ENCODE measurements at regions not wholly inside any gene's neighbourhood (a gene's known extent, or its start where the extent isn't known, plus 50 kb on each side); places are given as distances from the start of the nearest gene placed in this dataset.
"Not testable (repeated sequence)": the region's sequence is repeated elsewhere in the genome, so short reads cannot be mapped to it uniquely, and the experiment has no call there.

DNA sequence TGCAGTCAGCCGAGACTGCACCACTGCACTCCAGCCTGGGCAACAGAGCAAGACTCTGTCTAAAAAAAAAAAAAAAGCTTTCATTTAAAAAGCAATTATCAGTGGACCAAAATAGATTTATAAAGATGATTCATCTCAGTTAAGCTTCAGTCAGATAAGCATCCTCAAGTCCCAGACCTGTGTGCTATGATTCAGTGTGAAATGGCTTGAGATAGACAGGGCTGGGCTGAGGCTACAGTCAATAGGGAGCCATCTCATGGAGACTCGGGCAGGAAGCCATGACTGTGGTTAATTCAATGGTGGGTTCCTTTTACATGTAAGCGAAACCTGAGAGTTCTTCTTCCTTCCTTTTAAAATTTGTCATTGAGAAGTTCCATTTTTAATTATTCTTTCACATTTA lies 276.0 kb downstream of the TFAP2A start:
- H3K27me3 ChIP-seq (replicated peaks in 1 of 2; ENCODE audit: control insufficient read depth in 2 of 2, extremely low read depth in 1 of 2, insufficient read depth in 2 of 2, low read length in 1 of 2): peaks cover 0 to 2% of the 10 kb centered on the region in 2 experiments
- no peaks in the 10 kb centered on the region for H3K4me1 ChIP-seq (ENCODE audit: control insufficient read depth in 1 of 2, extremely low read depth in 1 of 2, insufficient read depth in 2 of 2, low read length in 2 of 2)
- H3K4me3 Mint-ChIP-seq: no peak overlapping the region
- no peaks in the 10 kb centered on the region for H3K9me3 ChIP-seq
- no peaks in the 10 kb centered on the region for H3K36me3 Mint-ChIP-seq
- no peaks in the 10 kb centered on the region for H3K36me3 ChIP-seq (ENCODE audit: control insufficient read depth in 2 of 2, extremely low read depth in 1 of 2, insufficient read depth in 1 of 2, low read length in 1 of 2)
- no peak overlapping the region for H3K27ac ChIP-seq (ENCODE audit: low read length)
- DNase-seq (no peak), ATAC-seq (replicated peaks in 1 of 4) (no peak)
- H3K4me1 Mint-ChIP-seq: no peaks in the 10 kb centered on the region
- H3K27me3 Mint-ChIP-seq: peaks cover 0 to 4% of the 10 kb centered on the region in 2 donors
- H3K27ac Mint-ChIP-seq: no peak overlapping the region
- peaks cover 0 to 3% (median 0%) of the 10 kb centered on the region in 3 donors for H3K9me3 Mint-ChIP-seq
- POLR2A ChIA-PET: no interaction called here
- no CpG with 5 or more reads among the region's 3 CpGs for WGBS (ENCODE audit: insufficient coverage)
- no peak overlapping the region for H3K4me3 ChIP-seq (ENCODE audit: control insufficient read depth in 1 of 2, extremely low read depth in 1 of 2, low read length in 1 of 2)
- CTCF ChIA-PET: no interaction called here

DNA sequence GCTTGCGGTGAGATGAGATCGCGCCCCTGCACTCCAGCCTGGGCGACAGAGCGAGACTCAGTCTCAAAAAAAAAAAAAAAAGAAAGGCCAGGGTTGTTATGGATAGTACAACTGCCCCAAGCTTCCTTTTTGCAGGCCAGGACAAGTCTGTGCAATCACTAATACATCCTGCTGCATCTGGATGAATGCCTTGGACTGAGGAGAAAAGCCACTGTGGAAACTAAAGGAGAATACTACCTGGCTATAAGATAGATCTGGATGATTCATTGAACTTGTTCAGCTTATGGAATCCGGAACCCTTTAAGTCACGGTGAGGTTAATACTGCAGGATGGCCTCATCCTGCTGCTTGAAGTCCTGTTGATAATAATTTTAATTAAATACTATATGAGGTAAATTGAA lies 278.2 kb downstream of the TFAP2A start:
- POLR2A ChIA-PET: no interaction called here
- Mint-ChIP-seq H3K27me3 (peaks cover 0 to under 1% of the 10 kb centered on the region in 2 donors), H3K4me3 (no peak overlapping the region), H3K27ac (no peak overlapping the region), H3K9me3 (peaks cover 0 to 3% (median 3%) of the 10 kb centered on the region in 3 donors), H3K36me3 (no peaks in the 10 kb centered on the region), H3K4me1 (no peaks in the 10 kb centered on the region)
- WGBS (ENCODE audit: insufficient coverage): 100% methylated on average over 1 of the region's 7 CpGs
- Histone ChIP-seq H3K36me3 (ENCODE audit: control insufficient read depth in 2 of 2, extremely low read depth in 1 of 2, insufficient read depth in 1 of 2, low read length in 1 of 2) (no peaks in the 10 kb centered on the region), H3K27ac (ENCODE audit: low read length) (no peak overlapping the region), H3K4me1 (ENCODE audit: control insufficient read depth in 1 of 2, extremely low read depth in 1 of 2, insufficient read depth in 2 of 2, low read length in 2 of 2) (no peaks in the 10 kb centered on the region), H3K9me3 (no peaks in the 10 kb centered on the region), H3K27me3 (replicated peaks in 1 of 2; ENCODE audit: control insufficient read depth in 2 of 2, extremely low read depth in 1 of 2, insufficient read depth in 2 of 2, low read length in 1 of 2) (no peaks in the 10 kb centered on the region), H3K4me3 (ENCODE audit: control insufficient read depth in 1 of 2, extremely low read depth in 1 of 2, low read length in 1 of 2) (no peak overlapping the region)
- CTCF ChIA-PET: no interaction called here
- no peak for ATAC-seq (replicated peaks in 1 of 4)
- no peak for DNase-seq

DNA sequence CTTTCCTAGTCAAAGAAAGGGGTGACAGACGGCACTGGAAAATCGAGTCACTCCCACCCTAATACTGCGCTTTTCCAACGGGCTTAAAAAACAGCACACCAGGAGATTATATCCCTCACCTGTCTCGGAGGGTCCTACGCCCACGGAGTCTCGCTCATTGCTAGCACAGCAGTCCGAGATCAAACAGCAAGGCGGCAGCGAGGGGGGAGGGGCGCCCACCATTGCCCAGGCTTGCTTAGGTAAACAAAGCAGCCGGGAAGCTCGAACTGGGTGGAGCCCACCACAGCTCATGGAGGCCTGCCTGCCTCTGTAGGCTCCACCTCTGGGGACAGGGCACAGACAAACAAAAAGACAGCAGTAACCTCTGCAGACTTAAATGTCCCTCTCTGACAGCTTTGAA lies 280.7 kb downstream of the TFAP2A start:
- DNase-seq; H3K36me3 Mint-ChIP-seq; H3K27ac Mint-ChIP-seq; H3K27me3 Mint-ChIP-seq; POLR2A ChIA-PET; H3K9me3 Mint-ChIP-seq; H3K4me3 Mint-ChIP-seq; H3K27me3 ChIP-seq (replicated peaks in 1 of 2; ENCODE audit: control insufficient read depth in 2 of 2, extremely low read depth in 1 of 2, insufficient read depth in 2 of 2, low read length in 1 of 2); H3K4me1 ChIP-seq (ENCODE audit: control insufficient read depth in 1 of 2, extremely low read depth in 1 of 2, insufficient read depth in 2 of 2, low read length in 2 of 2); H3K27ac ChIP-seq (ENCODE audit: low read length); H3K4me3 ChIP-seq (ENCODE audit: control insufficient read depth in 1 of 2, extremely low read depth in 1 of 2, low read length in 1 of 2); H3K36me3 ChIP-seq (ENCODE audit: control insufficient read depth in 2 of 2, extremely low read depth in 1 of 2, insufficient read depth in 1 of 2, low read length in 1 of 2); CTCF ChIA-PET; H3K9me3 ChIP-seq; H3K4me1 Mint-ChIP-seq; ATAC-seq (replicated peaks in 1 of 4): not testable (repeated sequence)
- WGBS (ENCODE audit: insufficient coverage): 84% methylated on average over 10 of the region's 14 CpGs

DNA sequence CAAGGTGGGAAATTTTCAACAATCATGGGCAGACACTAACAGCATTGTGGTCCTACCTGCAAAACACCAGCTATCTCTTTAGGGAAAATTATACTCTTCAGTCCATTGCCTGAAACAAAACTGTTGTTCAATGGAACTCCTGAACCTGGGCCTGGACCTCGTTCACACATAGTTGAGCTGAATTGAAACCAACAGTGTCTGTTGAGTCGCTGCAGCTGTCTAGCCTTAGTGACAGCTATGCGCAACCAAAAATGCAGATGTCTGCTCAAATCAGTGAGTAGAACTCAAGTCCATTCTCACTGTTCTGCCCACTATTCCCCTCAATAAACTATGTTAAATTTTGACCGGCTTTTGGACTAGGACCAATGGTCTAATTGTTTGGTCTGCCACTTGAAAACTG lies 286.2 kb downstream of the TFAP2A start:
- no peaks in the 10 kb centered on the region for H3K36me3 Mint-ChIP-seq
- Histone ChIP-seq H3K9me3 (no peaks in the 10 kb centered on the region), H3K4me3 (ENCODE audit: control insufficient read depth in 1 of 2, extremely low read depth in 1 of 2, low read length in 1 of 2) (no peak overlapping the region), H3K27me3 (replicated peaks in 1 of 2; ENCODE audit: control insufficient read depth in 2 of 2, extremely low read depth in 1 of 2, insufficient read depth in 2 of 2, low read length in 1 of 2) (no peaks in the 10 kb centered on the region), H3K4me1 (ENCODE audit: control insufficient read depth in 1 of 2, extremely low read depth in 1 of 2, insufficient read depth in 2 of 2, low read length in 2 of 2) (no peaks in the 10 kb centered on the region), H3K36me3 (ENCODE audit: control insufficient read depth in 2 of 2, extremely low read depth in 1 of 2, insufficient read depth in 1 of 2, low read length in 1 of 2) (no peaks in the 10 kb centered on the region), H3K27ac (ENCODE audit: low read length) (no peak overlapping the region)
- no peak for DNase-seq
- peaks cover 0 to 3% of the 10 kb centered on the region in 2 donors for H3K27me3 Mint-ChIP-seq
- no peaks in the 10 kb centered on the region for H3K4me1 Mint-ChIP-seq
- ChIA-PET CTCF (no interaction called here), POLR2A (no interaction called here)
- H3K9me3 Mint-ChIP-seq: peaks cover 0 to 10% (median 0%) of the 10 kb centered on the region in 3 donors
- 77% methylated on average over 3 of the region's 4 CpGs for WGBS (ENCODE audit: insufficient coverage)
- no peak overlapping the region for H3K4me3 Mint-ChIP-seq
- H3K27ac Mint-ChIP-seq: no peak overlapping the region
- ATAC-seq (replicated peaks in 1 of 4): no peak

DNA sequence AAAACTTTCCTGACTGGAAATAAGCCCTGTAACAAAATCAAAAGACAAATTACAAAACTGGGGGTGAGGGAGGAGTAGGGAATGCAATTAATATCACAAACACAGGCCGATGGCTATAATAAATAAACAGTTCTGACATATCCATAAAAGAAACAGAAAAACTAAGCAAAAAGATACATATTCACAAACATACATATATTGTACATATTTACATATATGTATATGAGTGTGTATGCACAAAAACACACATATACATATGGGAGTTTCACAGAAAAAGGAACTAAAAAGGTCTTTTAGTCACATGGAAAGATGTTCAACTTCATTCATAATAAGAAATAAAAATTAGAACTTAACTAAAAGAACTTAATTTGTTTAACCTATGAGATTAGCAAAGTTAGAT lies 292.7 kb downstream of the TFAP2A start:
- POLR2A ChIA-PET: no interaction called here
- Histone ChIP-seq H3K36me3 (ENCODE audit: control insufficient read depth in 2 of 2, extremely low read depth in 1 of 2, insufficient read depth in 1 of 2, low read length in 1 of 2) (no peaks in the 10 kb centered on the region), H3K4me3 (ENCODE audit: control insufficient read depth in 1 of 2, extremely low read depth in 1 of 2, low read length in 1 of 2) (no peak overlapping the region), H3K27ac (ENCODE audit: low read length) (no peak overlapping the region), H3K4me1 (ENCODE audit: control insufficient read depth in 1 of 2, extremely low read depth in 1 of 2, insufficient read depth in 2 of 2, low read length in 2 of 2) (no peaks in the 10 kb centered on the region), H3K27me3 (replicated peaks in 1 of 2; ENCODE audit: control insufficient read depth in 2 of 2, extremely low read depth in 1 of 2, insufficient read depth in 2 of 2, low read length in 1 of 2) (no peaks in the 10 kb centered on the region), H3K9me3 (no peaks in the 10 kb centered on the region)
- DNase-seq: no peak
- H3K27me3 Mint-ChIP-seq: peaks cover 0 to 3% of the 10 kb centered on the region in 2 donors
- WGBS (ENCODE audit: insufficient coverage): no CpG with 5 or more reads among the region's 1 CpG
- no peak overlapping the region for H3K27ac Mint-ChIP-seq
- CTCF ChIA-PET: no interaction called here
- H3K9me3 Mint-ChIP-seq: peaks cover 0 to 9% (median 6%) of the 10 kb centered on the region in 3 donors
- ATAC-seq (replicated peaks in 1 of 4): no peak
- no peaks in the 10 kb centered on the region for H3K36me3 Mint-ChIP-seq
- no peak overlapping the region for H3K4me3 Mint-ChIP-seq
- H3K4me1 Mint-ChIP-seq: no peaks in the 10 kb centered on the region

DNA sequence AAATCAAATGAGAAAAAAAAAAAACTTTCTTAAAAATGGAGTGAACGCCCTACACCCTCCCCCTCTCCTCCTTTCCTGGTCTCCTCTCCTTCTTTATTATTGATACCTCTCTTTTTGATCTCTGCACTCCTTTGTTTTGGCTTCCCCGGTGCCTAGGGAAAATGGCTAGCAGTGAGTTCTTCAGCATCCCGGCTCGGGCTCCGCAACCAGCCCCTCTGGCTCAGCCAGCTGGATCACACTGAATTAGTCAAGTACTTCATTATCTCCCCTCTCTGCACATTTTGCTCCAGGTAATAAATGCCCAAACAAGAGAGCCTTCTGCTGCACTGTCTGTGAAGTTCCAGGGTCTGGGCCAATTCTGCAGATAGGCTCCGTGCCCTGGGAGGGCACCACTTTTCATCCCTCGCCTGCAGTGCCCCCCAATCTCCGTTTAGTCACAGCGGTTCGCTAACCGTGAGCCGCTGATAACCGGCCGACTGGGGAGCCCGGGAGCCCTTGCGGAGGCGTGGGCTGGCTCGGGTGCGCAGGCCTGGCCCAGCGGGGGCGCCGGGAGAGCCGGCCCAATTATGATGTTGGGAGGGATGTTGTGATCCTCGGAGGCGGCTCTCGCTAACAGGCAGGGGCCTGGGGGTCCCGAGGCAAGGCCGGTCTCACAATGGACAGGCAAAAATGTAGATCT lies 301.9 kb downstream of the TFAP2A start:
- no peaks in the 10 kb centered on the region for H3K9me3 ChIP-seq
- H3K27ac ChIP-seq (ENCODE audit: low read length): no peak overlapping the region
- peaks cover 2 to 10% of the 10 kb centered on the region in 2 experiments for H3K27me3 ChIP-seq (replicated peaks in 1 of 2; ENCODE audit: control insufficient read depth in 2 of 2, extremely low read depth in 1 of 2, insufficient read depth in 2 of 2, low read length in 1 of 2)
- no peaks in the 10 kb centered on the region for H3K4me1 ChIP-seq (ENCODE audit: control insufficient read depth in 1 of 2, extremely low read depth in 1 of 2, insufficient read depth in 2 of 2, low read length in 2 of 2)
- 27% methylated on average over 24 of the region's 28 CpGs for WGBS (ENCODE audit: insufficient coverage)
- ATAC-seq (replicated peaks in 1 of 4) (no peak), DNase-seq (no peak)
- H3K4me3 ChIP-seq (ENCODE audit: control insufficient read depth in 1 of 2, extremely low read depth in 1 of 2, low read length in 1 of 2): no peak overlapping the region
- no peak overlapping the region for H3K27ac Mint-ChIP-seq
- ChIA-PET POLR2A (no interaction called here), CTCF (no interaction called here)
- H3K4me1 Mint-ChIP-seq: no peaks in the 10 kb centered on the region
- peaks cover 0 to 3% (median 3%) of the 10 kb centered on the region in 3 donors for H3K9me3 Mint-ChIP-seq
- H3K27me3 Mint-ChIP-seq: peaks cover 15 to 24% of the 10 kb centered on the region in 2 donors
- no peaks in the 10 kb centered on the region for H3K36me3 Mint-ChIP-seq
- no peak overlapping the region for H3K4me3 Mint-ChIP-seq
- no peaks in the 10 kb centered on the region for H3K36me3 ChIP-seq (ENCODE audit: control insufficient read depth in 2 of 2, extremely low read depth in 1 of 2, insufficient read depth in 1 of 2, low read length in 1 of 2)

DNA sequence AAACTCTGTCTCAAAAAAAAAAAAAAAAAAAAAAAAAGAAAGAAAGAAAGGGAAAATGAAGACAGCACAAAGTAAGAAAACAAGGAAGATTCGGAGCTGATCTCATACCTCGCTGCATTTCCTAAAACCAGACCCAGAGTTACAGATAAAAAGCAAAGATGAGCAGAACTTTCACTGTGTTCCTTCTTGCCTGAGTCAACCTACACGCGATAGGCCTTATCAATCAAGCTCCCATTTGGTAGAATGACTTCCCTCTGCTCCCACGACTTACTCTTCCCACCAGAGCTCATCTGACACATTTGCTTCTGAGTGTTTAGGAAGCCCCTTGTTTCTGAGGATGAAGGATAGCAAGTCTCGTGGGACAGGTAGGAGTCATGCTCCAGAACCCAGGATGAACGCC lies 302.9 kb downstream of the TFAP2A start:
- Histone ChIP-seq H3K4me3 (ENCODE audit: control insufficient read depth in 1 of 2, extremely low read depth in 1 of 2, low read length in 1 of 2) (no peak overlapping the region), H3K27ac (ENCODE audit: low read length) (no peak overlapping the region), H3K27me3 (replicated peaks in 1 of 2; ENCODE audit: control insufficient read depth in 2 of 2, extremely low read depth in 1 of 2, insufficient read depth in 2 of 2, low read length in 1 of 2) (peaks cover 2 to 10% of the 10 kb centered on the region in 2 experiments), H3K36me3 (ENCODE audit: control insufficient read depth in 2 of 2, extremely low read depth in 1 of 2, insufficient read depth in 1 of 2, low read length in 1 of 2) (no peaks in the 10 kb centered on the region), H3K9me3 (no peaks in the 10 kb centered on the region), H3K4me1 (ENCODE audit: control insufficient read depth in 1 of 2, extremely low read depth in 1 of 2, insufficient read depth in 2 of 2, low read length in 2 of 2) (no peaks in the 10 kb centered on the region)
- no peaks in the 10 kb centered on the region for H3K36me3 Mint-ChIP-seq
- no peak overlapping the region for H3K4me3 Mint-ChIP-seq
- ChIA-PET CTCF (no interaction called here), POLR2A (no interaction called here)
- H3K27me3 Mint-ChIP-seq: peaks cover 15 to 24% of the 10 kb centered on the region in 2 donors
- WGBS (ENCODE audit: insufficient coverage): no CpG with 5 or more reads among the region's 7 CpGs
- H3K4me1 Mint-ChIP-seq: no peaks in the 10 kb centered on the region
- no peak overlapping the region for H3K27ac Mint-ChIP-seq
- DNase-seq (no peak), ATAC-seq (replicated peaks in 1 of 4) (no peak)
- no peaks in the 10 kb centered on the region for H3K9me3 Mint-ChIP-seq
